ENCODE measurements at regions not wholly inside any gene's neighbourhood (a gene's known extent, or its start where the extent isn't known, plus 50 kb on each side); places are given as distances from the start of the nearest gene placed in this dataset.
A peak's percentile ranks its signal among the peaks of the same experiment; 100 is the strongest.
"Not testable (repeated sequence)": the region's sequence is repeated elsewhere in the genome, so short reads cannot be mapped to it uniquely, and the experiment has no call there.

DNA sequence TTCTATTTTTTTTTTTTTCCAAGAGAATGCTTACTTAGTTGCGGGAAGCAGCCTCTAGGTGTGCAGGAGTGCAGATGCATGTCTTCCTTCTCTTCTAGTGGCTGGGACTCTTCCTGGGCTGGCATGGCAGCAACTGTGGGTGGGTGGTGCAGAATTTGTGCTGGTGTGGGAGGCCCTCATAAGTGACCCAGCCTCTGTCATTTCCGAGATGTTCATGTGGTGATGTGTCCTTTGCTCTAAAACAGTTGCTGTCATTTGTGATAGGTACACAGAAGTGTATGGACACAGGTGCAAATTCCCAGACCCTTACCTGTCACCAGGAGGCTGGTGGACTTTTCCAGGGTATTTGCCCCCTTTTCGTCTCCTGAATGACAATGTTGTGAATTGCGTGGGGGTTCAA, 367.7 kb downstream of the KCNRG start:
- no peak for DNase-seq (ENCODE audit: low read depth)

DNA sequence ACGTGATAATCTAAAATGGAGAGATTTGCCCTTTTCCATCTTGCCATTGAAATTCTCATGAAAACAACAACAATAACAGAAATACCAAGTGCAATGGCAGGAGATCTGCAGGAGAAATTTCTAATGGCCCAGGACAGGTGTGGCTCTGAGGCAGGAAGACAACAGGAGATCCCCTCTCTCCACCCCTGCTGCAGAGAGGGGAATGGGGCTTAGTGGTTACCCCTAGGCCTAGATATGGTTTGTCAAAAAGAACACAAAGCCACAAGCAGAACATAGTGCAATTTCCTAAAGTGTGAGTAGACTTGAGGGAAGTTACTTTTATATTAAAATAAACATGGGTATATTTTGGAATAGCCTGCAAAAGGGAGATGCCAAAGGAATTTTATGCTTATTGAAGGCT, 369.5 kb downstream of the KCNRG start:
- peak; percentile 43 for DNase-seq (ENCODE audit: low read depth)

DNA sequence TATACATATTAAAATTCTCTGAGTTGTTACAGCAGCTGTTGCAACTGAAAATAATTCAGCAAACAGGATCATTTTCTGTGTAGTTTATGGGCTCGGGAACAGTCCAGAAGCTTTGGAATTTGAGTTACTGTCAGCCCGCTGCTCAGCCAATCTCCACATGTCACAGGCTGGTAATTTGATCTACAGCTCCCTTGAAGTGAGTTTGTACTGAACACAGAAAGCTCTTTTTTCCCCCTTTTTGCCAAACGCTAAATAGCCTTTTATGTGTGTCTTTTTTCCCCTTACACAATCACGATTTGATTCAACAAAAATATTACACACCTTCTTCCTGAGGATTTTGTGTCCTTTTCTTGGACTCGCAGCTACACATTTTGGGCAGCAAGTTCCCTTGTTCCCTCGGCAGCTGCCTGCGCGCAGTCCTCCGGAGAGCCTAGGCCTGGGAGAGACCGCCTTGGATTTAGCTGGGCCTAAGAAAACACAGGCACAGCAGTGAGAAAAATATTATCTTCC, 371.4 kb downstream of the KCNRG start:
- peak; percentile 87 for DNase-seq (ENCODE audit: low read depth)

DNA sequence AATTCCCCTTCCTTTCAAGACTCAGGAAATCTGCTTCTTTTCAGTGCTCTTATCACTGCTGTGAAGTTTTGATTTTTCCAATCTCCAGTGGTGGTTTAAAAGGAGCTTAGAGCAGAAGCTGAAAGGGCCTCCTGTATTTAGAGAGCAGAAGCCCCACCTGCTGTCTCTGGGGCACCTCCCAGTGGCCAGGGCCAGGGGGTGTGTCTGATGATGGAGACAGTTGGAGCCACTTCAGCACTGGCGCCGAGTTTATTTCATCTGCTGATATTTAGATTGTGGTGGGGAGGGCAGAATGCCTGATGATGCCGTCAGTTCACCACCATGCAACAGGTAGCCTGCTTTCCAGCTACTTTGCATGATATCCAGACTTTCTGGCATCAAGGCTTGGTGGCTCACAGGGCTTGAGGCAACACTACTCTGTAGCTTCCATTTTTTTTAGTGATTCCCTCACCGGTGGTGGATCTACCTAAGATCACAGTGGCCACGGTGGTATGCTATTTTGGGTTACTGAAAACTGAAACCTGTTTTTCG, 371.9 kb downstream of the KCNRG start:
- peak; percentile 92 for DNase-seq (ENCODE audit: low read depth)

DNA sequence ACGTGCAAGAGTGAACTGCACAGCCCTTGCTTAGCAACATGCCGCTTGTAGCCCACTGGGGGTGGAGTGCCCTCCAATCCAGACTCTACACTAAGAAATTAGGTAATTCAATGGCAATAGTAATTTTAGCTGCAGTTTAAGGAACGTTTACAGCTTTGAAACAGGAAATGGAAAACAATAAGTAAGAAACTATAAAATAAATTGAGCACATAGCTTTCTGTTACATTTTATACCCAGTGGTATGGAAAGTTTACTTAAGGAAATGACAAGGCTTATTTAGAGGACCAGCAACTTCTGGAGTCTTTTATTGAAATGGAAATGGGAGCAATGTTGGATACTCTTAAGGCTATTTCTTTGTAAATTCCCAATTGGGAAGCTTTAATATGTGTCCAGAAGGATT, 373.2 kb downstream of the KCNRG start:
- no peak for DNase-seq (ENCODE audit: low read depth)

DNA sequence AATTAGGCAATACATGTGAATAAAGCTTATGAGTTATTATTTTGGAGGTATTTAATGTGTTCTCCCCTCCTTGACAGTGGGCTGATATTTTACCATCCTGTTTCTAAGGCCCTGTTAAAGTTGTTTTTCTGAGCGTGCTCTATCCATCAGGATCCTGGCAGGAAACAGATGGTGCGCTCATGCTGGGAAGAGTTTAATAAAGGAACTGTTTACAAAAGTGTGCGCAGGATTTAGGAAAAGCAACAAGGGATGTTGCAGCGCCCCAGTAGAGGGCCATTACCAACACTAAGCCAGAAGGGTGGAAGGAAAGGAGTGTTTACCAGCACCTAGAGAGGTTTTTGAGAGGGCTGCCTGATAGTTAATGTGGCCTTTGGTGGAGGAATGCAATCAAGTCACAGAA, 374.5 kb downstream of the KCNRG start:
- no peak for DNase-seq (ENCODE audit: low read depth)

DNA sequence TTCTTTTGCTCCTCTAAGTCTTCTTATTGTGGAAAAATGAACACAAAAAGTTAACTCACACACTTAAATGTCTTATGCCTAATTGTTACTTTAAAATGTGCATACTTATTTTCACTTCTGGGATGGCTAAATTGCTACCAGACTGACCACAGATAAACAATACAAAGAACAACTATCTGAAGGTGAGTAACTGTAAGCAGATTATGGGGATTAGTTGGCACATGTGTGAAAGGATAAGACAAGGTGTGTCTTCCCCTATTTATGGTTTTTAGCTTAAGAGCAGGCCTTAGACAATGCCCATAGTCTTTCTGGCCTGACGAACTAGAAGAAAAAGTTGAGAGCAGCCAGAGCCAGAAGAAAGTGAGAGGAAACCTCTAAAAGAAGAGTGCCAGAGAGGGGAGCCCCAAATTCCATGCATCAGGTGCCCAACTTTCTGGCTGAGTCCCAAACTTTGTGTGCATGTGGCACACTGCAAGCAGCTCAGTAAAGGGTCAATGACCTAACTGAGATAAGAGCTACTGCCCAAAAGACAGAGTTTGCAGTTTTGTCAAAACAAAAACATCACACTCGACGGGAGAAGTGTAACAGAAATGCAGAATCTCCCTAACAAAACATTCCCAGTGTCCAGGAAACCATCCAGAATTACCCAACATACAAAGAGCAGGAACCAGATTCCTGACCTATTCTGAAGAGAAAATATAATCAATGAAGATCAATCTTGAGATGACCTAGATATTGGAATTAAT, 375.4 kb downstream of the KCNRG start:
- DNase-seq (ENCODE audit: low read depth): no peak

DNA sequence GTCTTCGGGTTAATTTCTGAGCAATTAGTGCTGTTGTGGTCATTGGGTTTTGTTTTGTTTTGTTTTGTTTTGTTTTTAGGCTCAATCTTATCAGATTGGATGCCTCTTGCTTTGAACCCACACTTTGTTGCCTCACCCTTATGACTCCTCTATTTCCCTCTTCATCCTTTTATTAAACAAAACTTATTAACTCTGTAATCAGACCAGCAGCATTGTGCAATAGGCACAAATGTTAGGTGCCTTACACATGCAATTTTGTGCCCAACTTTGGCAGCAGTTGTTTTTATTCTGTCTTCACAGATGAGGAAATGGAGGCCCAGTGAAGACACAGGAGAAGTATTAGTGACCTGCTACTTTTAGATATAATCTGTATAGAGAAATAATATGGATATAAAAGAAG, 377.7 kb downstream of the KCNRG start:
- DNase-seq (ENCODE audit: low read depth): no peak

DNA sequence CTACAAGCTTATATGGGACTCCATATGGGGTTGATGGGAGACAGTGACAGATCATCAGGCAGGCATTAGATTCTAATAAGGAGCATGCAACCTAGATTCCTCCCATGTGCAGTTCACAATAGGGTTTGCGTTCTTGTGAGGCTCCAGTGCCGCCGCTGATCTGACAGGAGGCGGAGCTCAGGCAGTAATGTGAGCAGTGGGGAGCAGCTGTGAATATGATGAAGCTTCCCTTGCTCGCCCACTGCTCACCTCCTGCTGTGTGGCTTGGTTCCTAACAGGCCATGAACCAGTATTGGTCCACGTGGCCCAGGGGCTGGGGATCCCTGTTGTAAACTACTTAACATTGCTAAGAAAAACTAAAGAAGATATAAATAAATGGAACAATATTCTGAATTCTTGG, 378.4 kb downstream of the KCNRG start:
- DNase-seq (ENCODE audit: low read depth): peak; percentile 89

DNA sequence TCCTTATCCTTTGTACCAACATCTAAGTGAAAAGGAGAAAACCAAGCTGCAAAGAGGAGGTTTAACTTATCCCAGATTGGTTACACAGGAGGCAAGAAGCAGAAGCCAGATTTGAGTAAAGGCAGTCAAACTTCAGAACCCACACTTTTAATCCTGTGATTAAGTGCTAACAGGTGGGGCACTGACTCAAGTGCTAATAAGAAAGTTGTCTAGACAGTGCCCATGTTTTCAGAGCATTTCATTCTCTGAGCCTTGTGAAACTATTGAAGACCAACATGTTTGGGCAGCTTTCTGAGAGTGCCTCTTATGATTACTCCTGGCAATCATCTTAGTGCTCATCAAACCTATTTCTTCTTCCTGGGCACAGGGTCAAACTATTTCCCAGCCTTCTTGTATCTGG, 380.8 kb downstream of the KCNRG start:
- peak; percentile 92 for DNase-seq (ENCODE audit: low read depth)

DNA sequence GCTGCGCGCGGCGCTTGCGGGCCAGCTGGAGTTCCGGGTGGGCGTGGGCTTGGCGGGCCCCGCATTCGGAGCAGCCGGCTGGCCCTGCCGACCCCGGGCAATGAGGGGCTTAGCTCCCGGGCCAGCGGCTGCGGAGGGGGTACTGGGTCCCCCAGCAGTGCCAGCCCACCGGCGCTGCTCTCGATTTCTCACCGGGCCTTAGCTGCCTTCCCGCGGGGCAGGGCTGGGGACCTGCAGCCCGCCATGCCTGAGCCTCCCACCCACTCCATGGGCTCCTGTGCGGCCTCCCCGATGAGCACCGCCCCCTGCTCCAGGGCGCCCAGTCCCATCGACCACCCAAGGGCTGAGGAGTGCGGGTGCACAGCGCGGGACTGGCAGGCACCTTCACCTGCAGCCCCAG, 381.4 kb downstream of the KCNRG start:
- not testable (repeated sequence) for DNase-seq (ENCODE audit: low read depth)

DNA sequence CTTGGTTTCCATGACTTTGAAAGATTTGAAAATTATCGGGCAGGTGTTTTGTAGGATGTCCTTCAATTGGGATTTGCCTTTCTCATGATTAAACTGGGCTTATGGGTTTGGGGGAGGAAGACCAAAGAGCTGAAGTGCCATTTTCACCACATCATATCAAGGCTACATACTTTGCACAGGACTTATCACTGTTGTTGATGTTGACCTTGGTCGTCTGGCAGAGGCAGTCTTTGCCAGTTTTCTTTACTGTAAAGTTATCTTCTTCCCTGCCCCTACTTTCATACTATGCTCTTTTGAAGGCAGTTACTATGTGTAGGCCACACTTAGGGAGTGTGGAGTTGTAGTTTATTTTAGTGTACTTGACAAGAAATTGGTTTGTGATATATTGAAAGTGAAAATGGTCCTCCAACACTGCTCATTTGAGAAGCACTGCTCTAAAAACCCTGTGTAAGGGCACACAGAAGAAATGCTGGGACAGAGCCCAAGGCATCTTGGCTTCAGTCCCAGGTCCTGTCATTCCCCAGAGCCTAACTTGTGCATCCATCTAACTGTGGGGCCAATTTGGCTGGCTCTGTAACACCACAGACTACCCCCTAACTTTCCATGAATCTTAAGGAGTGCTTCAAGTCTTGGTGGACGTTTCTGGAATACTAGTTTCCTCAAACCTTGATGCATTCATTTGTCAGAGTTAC, 384.9 kb downstream of the KCNRG start:
- peak; percentile 74 for DNase-seq (ENCODE audit: low read depth)

DNA sequence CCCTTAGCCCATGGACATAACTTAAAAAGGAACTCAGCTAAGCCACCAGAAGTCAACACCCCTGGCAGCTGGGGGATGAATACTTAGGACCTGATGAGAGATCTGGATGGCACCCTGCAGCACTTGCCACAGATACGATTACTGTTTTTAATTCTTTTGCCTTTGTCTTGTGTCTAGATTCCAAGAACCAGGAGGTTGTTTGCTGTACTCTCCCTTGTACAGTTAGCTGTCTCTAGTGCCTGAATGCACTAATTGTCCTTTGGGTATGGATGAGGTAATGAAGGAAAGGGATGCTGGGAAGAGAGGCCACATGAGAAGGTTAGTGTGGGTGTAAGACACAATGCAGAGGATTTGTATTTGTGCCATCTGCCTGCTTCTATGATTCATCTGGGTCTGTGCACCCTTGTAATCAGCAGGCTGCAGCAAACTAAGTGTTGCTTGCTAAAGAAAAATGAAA, 385.8 kb downstream of the KCNRG start:
- DNase-seq (ENCODE audit: low read depth): peak; percentile 78

DNA sequence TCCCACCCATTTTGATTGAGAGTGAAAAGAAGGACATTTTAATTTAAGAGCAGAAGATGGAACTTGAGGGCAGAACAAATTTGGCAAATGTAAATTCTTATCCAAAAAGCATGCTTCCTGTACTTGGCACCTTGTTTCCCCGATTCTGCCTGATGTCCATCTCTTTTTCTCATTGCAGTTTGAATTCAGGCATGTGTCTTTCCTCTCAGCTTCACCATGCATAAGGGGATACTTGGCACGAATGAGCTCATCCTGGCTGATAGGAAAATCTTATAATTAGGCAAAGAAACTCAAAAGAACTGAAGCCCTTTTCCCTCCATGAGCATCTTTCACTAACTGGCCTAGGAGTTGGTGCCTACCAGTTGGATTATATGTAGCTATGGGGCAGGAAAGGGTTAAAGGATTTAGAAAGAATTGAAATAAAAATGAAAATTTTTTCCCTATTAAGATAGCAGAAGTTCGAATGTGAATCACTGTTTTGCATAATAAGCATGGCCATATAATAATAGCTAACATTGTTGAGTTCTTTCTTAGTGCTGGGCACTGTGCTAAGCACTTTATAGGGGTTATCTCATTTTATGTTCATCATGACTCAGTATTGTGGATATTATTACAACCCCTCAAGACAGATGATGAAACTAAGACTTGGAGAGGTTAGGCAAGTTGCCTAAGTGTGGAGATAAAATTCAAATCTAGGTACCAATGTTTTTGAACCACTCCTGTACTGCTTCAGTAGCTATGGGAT, 386.6 kb downstream of the KCNRG start:
- DNase-seq (ENCODE audit: low read depth): no peak

DNA sequence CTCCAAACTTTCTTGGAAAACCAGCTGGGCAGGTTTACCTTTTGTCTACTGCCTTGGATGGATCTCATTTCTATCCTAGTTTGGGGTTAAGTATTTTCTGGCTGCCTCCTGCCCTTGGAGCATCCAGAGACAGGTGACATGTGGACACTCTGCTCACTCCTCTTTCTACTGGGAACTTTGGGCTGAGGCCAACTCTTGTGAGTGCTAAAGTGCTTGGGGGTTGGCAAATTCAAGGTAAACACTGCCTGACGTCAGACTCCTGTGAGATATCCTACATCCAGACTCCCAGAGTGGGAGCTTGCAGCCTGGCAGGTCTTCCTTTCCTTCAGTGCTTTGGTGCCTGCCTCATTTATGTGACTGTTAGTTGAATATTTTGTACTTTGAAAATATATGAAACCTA, 388.1 kb downstream of the KCNRG start:
- no peak for DNase-seq (ENCODE audit: low read depth)

DNA sequence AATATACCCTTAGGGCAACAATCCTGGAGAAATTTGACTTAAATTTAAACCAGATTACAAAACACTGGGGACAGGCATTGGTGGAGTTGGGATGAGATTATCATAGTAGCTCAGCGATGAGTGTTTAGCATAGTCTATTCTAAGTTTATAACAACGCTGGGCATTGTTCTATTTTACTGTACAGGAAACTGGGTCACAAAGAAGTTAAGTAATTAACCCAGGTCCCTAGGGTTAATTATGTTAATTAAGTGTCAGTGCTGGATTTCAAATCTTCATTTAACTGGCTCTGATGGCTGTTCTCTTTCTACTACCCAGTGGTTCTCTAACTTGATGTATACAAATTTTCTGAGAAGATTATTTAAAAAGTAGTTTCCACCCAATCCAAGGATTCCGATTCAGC, 388.9 kb downstream of the KCNRG start:
- no peak for DNase-seq (ENCODE audit: low read depth)

DNA sequence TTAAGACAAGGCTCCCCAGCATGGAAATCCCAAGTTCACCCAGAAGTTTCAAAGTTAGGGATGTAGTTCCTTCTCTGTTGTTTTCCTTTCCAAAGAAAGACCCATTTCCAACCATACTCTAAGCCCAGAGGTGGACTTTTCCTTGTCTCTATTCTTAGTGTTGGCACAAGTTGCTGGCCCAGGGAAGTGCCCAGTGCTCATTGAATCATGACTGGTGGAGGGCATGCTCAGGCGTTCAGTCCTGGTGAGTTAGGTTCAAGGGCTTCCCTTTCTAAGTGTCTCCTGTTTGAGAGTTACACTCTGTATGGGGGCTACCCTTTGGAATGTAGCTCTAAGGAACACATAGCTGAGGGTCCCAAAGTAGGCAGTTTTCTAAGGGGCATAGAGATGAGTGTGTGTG, 389.5 kb downstream of the KCNRG start:
- no peak for DNase-seq (ENCODE audit: low read depth)

DNA sequence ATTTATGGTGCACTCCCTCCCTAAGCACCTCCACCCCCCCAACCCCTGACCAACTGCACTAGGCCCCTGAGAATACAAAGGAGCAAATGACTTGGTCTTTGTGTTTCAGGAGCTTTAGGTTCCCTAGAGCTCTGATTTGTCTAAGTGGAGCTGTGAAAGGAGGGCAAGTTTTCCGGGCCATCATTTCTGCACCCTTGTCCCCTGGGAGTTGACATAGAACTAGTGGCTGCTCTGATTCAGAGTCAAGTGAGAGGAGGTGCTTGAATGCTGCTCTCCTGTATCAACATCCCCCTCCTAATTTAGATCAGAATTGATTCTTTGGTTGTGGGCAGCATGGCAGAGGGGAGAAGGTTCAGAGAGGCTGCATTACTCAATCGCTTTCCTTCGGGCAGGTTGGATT, 391.6 kb downstream of the KCNRG start:
- no peak for DNase-seq (ENCODE audit: low read depth)

DNA sequence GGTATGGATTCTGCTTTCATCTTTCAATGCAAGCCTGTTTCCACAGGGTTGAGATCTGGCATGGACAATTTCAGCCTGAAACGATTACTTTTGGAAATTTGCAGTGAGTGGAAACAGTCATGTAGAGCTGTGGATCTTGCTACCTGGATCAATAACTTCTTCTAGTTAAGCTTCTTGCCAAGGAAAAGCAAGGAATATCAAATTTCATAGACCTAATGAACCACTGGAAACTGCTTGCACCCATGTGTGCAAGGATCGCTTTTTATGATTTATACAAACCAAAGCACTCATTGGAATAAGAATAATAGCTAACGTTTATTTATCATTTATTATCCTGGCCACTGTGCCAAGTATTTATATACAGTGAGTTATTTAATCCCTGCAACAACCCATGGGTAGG, 392.8 kb downstream of the KCNRG start:
- no peak for DNase-seq (ENCODE audit: low read depth)

DNA sequence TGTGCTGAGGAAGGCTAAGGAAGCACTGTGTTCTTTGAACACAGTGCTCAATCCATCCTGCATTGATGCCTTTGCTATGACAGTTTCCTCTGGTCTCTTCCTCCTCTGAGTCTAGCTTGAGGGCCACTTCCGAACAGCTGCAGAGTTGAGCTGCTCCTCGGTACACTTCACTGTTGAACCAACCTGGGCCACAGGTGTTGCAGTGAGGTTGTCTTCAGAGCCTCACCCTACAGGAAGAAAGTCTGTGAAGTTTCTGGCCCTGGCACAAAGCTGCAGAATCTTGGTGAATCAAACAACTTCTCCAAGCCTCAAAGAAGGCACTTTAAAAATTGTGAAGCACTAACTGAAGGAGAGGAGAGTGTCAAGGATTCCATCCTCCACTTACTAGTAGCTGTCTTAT, 394.0 kb downstream of the KCNRG start:
- no peak for DNase-seq (ENCODE audit: low read depth)

DNA sequence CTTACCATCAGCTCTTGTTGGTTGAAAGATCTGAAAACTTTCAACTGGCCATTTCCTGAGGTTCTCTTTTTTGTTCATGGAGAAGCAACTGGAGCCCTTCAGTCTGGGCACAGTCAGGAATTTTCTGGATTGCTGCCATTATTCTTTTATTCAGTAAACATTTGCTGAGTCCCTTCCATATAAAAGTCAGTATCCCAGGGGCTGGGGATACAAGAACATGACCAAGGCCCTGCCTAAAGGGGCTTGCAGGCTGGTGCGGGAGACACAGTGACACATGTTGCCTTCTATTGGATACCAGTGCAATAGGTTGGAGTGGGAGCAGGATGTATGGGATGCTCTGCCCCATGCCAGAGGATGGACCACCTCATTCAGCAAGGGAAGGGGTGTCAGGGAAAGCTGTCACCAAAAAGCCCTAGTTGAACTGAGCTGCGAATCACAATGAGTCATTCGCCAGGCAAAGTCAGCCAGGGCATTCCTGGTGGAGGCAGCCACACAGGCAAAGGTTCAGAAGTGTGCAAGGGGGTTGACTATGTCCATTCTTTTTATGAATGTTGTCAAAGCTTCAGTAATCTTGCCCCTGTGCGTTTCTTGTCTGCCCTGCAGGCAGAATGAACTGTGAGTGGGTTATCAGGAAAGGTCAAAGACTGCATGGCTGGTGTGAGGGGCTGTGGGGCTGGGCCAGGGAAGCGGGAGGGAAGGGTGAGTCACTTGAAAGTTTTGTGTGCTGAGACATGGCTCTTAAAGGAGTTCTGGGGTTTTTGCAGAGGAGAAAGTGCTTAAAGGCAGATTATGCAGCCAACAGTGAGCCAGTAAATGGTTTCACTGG, 395.9 kb downstream of the KCNRG start:
- peak; percentile 82 for DNase-seq (ENCODE audit: low read depth)

All from myocyte (in vitro differentiated cells).